HTR-8/SVneo (cell line): ENCODE measurements at regions not wholly inside any gene's neighbourhood (a gene's known extent, or its start where the extent isn't known, plus 50 kb on each side); places are given as distances from the start of the nearest gene placed in this dataset.
"Not testable (repeated sequence)": the region's sequence is repeated elsewhere in the genome, so short reads cannot be mapped to it uniquely, and the experiment has no call there.

Experiments
- DNase-seq: peaks from one replicate; pipeline ENCODE4 v3.0.0; 2011; ENCODE audit warnings: low spot score, mixed read lengths; ENCODE audit not compliant: insufficient read length
- FAIRE-seq: peaks from 2 replicates; lab custom pipeline; 2011; peaks lifted over from hg19 to GRCh38; lab: Jason Lieb, UNC

GRCh38 chr6:140493470-140493869, 1119.0 kb upstream of the CITED2 start:
- FAIRE-seq, DNase-seq: not testable (repeated sequence)

GRCh38 chr6:140490081-140490480, 1115.6 kb upstream of the CITED2 start:
- FAIRE-seq: no peak
- no peak for DNase-seq

GRCh38 chr6:140487586-140487985, 1113.1 kb upstream of the CITED2 start:
- FAIRE-seq: no peak
- DNase-seq: no peak

GRCh38 chr6:140486450-140487361, 1112.3 kb upstream of the CITED2 start:
- FAIRE-seq (no peak), DNase-seq (no peak)

- FAIRE-seq (peak; percentile 28), DNase-seq (no peak)
Observed at GRCh38 chr6:140485740-140486449, 1111.4 kb upstream of the CITED2 start.

- DNase-seq: no peak
- FAIRE-seq: no peak
Observed at GRCh38 chr6:140480852-140481251, 1106.4 kb upstream of the CITED2 start.

GRCh38 chr6:140478631-140479030, 1104.2 kb upstream of the CITED2 start:
- no peak for FAIRE-seq
- no peak for DNase-seq

GRCh38 chr6:140475086-140475485, 1100.6 kb upstream of the CITED2 start:
- DNase-seq: no peak
- FAIRE-seq: no peak

GRCh38 chr6:140464720-140465119, 1090.3 kb upstream of the CITED2 start:
- no peak for FAIRE-seq
- DNase-seq: no peak

- FAIRE-seq: no peak
- no peak for DNase-seq
Observed at GRCh38 chr6:140463312-140463710, 1088.9 kb upstream of the CITED2 start.

- no peak for DNase-seq
- FAIRE-seq: no peak
Observed at GRCh38 chr6:140462453-140463311, 1088.2 kb upstream of the CITED2 start.

- DNase-seq: no peak
- no peak for FAIRE-seq
Observed at GRCh38 chr6:140462076-140462452, 1087.6 kb upstream of the CITED2 start.

- no peak for FAIRE-seq
- DNase-seq: no peak
Observed at GRCh38 chr6:140460267-140460666, 1085.8 kb upstream of the CITED2 start.

- DNase-seq (no peak), FAIRE-seq (no peak)
Observed at GRCh38 chr6:140459209-140459608, 1084.8 kb upstream of the CITED2 start.

GRCh38 chr6:140446241-140446640, 1071.8 kb upstream of the CITED2 start:
- no peak for DNase-seq
- FAIRE-seq: no peak

GRCh38 chr6:140445474-140446004, 1071.1 kb upstream of the CITED2 start:
- DNase-seq: no peak
- no peak for FAIRE-seq

GRCh38 chr6:140443112-140443511, 1068.7 kb upstream of the CITED2 start:
- not testable (repeated sequence) for DNase-seq, FAIRE-seq

GRCh38 chr6:140441256-140441655, 1066.8 kb upstream of the CITED2 start:
- DNase-seq: no peak
- peak; percentile 33 for FAIRE-seq

- no peak for FAIRE-seq
- no peak for DNase-seq
Observed at GRCh38 chr6:140440223-140440835, 1065.9 kb upstream of the CITED2 start.

GRCh38 chr6:140438346-140438735, 1063.9 kb upstream of the CITED2 start:
- no peak for DNase-seq
- FAIRE-seq: no peak
